Epithelial cell of esophagus (primary cell): ENCODE measurements at regions not wholly inside any gene's neighbourhood (a gene's known extent, or its start where the extent isn't known, plus 50 kb on each side); places are given as distances from the start of the nearest gene placed in this dataset.

Source experiments
- DNase-seq: peaks from one replicate; pipeline ENCODE4 v3.0.0; 2010; ENCODE audit warnings: low read depth
- H3K4me3 ChIP-seq: 2 replicates; pipeline ENCODE4 v1.5.1; 2011; ENCODE audit warnings: mild to moderate bottlenecking, low read length, control low read depth
- TF ChIP-seq, protein P1 (sequence below): IDR thresholded peaks from 2 replicates; pipeline ENCODE4 v1.5.1; 2011; ENCODE audit warnings: low read depth, mild to moderate bottlenecking, low read length, control low read depth, inconsistent platforms; ENCODE audit not compliant: insufficient read depth; ENCODE audit errors: missing control alignments

DNA sequence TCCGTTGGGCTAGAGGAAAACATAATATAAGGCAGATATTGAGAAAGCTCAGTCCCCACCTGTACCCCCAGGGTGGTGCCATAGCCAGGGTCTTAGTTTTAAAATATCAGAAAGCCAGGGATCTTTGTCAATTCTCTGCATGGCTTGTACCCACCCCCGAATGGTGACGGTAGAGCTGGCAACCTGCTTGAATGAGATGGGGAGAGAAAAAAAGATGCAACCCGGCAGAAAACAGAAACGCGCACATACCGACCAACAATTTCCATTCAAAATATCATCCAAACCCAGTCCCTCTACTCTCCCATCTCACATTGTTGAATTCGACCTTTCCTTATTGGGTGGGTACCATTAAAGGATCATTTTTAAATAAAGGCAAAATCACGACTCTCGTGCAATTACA is 543.9 kb downstream of the MIAT start:
- H3K4me3 ChIP-seq: no peak overlapping the region
- DNase-seq: no peak
- TF ChIP-seq, protein P1, sequence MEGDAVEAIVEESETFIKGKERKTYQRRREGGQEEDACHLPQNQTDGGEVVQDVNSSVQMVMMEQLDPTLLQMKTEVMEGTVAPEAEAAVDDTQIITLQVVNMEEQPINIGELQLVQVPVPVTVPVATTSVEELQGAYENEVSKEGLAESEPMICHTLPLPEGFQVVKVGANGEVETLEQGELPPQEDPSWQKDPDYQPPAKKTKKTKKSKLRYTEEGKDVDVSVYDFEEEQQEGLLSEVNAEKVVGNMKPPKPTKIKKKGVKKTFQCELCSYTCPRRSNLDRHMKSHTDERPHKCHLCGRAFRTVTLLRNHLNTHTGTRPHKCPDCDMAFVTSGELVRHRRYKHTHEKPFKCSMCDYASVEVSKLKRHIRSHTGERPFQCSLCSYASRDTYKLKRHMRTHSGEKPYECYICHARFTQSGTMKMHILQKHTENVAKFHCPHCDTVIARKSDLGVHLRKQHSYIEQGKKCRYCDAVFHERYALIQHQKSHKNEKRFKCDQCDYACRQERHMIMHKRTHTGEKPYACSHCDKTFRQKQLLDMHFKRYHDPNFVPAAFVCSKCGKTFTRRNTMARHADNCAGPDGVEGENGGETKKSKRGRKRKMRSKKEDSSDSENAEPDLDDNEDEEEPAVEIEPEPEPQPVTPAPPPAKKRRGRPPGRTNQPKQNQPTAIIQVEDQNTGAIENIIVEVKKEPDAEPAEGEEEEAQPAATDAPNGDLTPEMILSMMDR: no peak

DNA sequence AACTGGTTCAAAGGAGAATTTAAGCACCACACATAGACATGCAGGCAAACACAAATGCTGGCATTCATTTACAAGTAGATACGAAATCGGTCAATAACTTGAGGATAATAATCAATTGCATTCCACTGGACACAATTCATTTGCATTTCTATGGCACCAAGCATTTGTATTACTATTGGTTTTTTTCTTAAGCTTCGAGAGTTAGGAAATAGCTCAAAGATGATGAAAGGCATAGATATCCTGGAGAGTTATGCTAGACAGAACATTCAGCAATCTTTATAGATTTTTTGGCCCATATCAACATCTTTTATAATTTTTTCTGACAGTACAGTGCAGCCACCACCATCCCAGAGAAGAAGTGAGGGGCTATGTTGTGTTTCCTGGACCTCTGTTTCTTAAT is 544.4 kb downstream of the MIAT start:
- no peak for DNase-seq
- H3K4me3 ChIP-seq: no peak overlapping the region
- TF ChIP-seq, protein P1: no peak

DNA sequence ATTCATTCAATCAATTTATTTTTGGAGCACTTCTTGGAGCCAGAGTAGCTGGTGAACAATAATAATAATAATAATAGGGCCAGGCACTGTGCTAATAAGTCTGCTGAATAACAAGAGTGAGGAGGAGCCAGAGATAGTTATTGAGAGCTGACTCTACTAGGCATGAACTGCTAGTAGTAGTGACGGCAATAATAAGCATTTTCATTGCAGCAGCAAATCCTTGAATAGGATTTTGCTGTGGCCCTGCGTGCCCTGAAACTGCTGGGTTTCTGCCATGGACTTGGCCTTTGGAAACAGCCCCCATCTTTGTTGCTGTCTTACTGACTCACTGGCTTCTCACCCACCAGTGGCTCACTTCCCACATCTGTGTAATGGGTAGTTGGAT is 545.9 kb downstream of the MIAT start:
- H3K4me3 ChIP-seq: no peak overlapping the region
- TF ChIP-seq, protein P1: no peak
- no peak for DNase-seq

DNA sequence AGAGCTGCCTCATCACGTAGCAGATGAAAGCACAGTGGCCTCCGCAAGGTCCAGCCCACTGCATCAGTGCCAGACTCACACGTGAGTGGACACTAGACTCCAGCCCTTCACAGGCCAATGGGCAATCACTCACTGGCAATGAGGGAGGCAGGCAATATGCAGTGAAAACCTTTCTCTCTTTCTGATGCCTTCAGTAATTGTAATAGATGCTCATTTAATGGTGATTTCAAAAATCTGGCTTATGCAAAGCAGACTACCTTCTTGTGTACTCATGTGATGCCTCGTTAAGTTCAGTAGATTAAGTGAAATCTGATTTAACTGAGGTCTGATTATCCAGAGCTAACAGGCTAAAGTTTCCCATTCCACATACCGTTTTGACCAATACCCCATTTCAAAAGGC is 546.9 kb downstream of the MIAT start:
- no peak overlapping the region for H3K4me3 ChIP-seq
- DNase-seq: no peak
- TF ChIP-seq, protein P1: no peak

DNA sequence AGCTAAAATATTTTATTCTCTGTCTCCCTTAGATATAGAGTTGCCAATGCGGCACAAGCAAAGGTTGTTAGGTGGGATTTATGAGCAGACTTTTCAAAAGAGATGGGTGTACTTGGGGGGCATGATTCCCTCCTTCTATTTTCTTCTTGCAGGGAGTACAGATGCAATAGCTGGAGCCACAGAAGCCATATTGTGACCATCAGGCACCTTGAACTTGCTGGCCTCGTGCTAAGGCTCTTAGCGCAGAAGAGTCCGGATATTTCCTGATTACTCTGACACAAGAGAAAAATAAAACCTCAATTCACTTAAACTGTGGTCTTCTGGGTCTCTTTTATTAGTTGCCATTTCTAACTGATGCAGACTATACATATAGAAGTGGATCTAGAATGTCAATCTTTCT is 547.4 kb downstream of the MIAT start:
- TF ChIP-seq, protein P1: no peak
- H3K4me3 ChIP-seq: no peak overlapping the region
- DNase-seq: no peak

DNA sequence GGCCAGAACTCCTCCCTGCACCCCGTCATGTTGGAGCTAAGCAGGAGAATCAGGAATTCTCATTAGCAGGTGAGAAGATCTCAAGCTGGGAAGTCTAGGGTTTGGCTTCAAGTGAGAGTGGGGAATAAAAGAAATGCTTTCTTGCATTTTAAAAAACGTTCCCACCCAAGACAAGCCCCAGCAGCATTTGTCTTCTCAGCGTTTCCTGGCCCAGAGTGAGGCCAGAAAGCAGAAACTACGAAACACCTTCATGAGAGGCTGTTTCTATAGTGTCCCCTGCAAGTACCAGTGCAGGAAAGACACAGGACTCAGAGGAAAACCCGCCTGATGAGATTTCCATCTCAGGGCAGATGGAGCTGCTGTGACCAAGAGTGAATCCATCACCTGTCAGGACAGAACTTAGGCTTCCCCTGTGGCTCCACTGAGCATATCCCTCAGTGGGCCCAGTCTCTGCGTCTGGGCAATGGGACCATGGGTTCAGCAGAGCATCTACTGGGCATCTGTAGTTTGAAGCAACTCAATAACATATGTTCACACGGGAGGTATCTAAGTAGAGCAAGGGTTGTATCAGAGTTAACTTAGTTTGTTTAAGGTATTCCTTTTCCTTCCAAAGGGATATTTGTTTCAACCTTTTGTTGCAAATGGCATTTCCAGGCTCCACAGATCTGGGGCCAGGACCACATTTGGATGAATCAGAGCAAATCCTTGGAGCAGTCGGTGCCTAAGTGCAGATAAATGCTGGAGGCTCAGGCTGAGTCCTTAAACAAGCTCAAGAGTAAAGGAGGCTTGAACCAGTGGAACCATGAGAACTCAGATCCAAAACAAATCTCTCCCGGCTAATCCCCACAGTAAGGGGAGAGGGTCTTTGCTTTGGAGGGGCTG is 548.3 kb downstream of the MIAT start:
- no peak overlapping the region for H3K4me3 ChIP-seq
- TF ChIP-seq, protein P1: no peak
- no peak for DNase-seq
